GM19463 (cell line): ENCODE measurements at regions not wholly inside any gene's neighbourhood (a gene's known extent, or its start where the extent isn't known, plus 50 kb on each side); places are given as distances from the start of the nearest gene placed in this dataset.

Source experiments
- ATAC-seq: cut with Tn5 transposase; IDR thresholded peaks from one replicate; pipeline ENCODE4 v1.9.1; 2021; ENCODE audit warnings: mild to moderate bottlenecking, moderate library complexity; ENCODE audit not compliant: unreplicated experiment

- no peak for ATAC-seq
These were observed 446.2 kb upstream of the SLC14A2 start for GRCh38 chr18:45168866-45169600.

- no peak for ATAC-seq
These were observed 445.7 kb upstream of the SLC14A2 start for GRCh38 chr18:45169610-45170009.

- no peak for ATAC-seq
These were observed 443.5 kb upstream of the SLC14A2 start for GRCh38 chr18:45171679-45172191.

GRCh38 chr18:45173327-45173726 lies 441.9 kb upstream of the SLC14A2 start:
- no peak for ATAC-seq

- ATAC-seq, result peak; percentile 52
These were observed 441.3 kb upstream of the SLC14A2 start for GRCh38 chr18:45173799-45174519.

- no peak for ATAC-seq
These were observed 440.6 kb upstream of the SLC14A2 start for GRCh38 chr18:45174629-45175136.

GRCh38 chr18:45175511-45175910 lies 439.8 kb upstream of the SLC14A2 start:
- no peak for ATAC-seq

- no peak for ATAC-seq
These were observed 428.4 kb upstream of the SLC14A2 start for GRCh38 chr18:45186832-45187231.

GRCh38 chr18:45191795-45192194 lies 423.5 kb upstream of the SLC14A2 start:
- no peak for ATAC-seq

GRCh38 chr18:45197526-45197970 lies 417.7 kb upstream of the SLC14A2 start:
- ATAC-seq, result peak; percentile 98

- ATAC-seq, result no peak
These were observed 416.8 kb upstream of the SLC14A2 start for GRCh38 chr18:45198526-45198925.

GRCh38 chr18:45201029-45201428 lies 414.2 kb upstream of the SLC14A2 start:
- no peak for ATAC-seq

- ATAC-seq, result no peak
These were observed 413.8 kb upstream of the SLC14A2 start for GRCh38 chr18:45201489-45201888.

GRCh38 chr18:45202061-45202460 lies 413.2 kb upstream of the SLC14A2 start:
- no peak for ATAC-seq

- ATAC-seq, result no peak
These were observed 411.6 kb upstream of the SLC14A2 start for GRCh38 chr18:45203677-45204076.

GRCh38 chr18:45207328-45207727 lies 407.9 kb upstream of the SLC14A2 start:
- no peak for ATAC-seq

- ATAC-seq, result no peak
These were observed 407.1 kb upstream of the SLC14A2 start for GRCh38 chr18:45208164-45208563.

GRCh38 chr18:45212181-45213039 lies 402.9 kb upstream of the SLC14A2 start:
- ATAC-seq, result peak; percentile 100

GRCh38 chr18:45213040-45213333 lies 402.3 kb upstream of the SLC14A2 start:
- no peak for ATAC-seq

GRCh38 chr18:45218436-45218835 lies 396.8 kb upstream of the SLC14A2 start:
- ATAC-seq, result no peak

- ATAC-seq, result no peak
These were observed 393.9 kb upstream of the SLC14A2 start for GRCh38 chr18:45221363-45221762.
